T follicular helper cell (primary cell): ENCODE measurements at regions not wholly inside any gene's neighbourhood (a gene's known extent, or its start where the extent isn't known, plus 50 kb on each side); places are given as distances from the start of the nearest gene placed in this dataset.

Experiments used
- DNase-seq: peaks from one replicate; pipeline ENCODE4 v3.0.0-alpha.2; 2020; ENCODE audit warnings: low read depth

- DNase-seq, result no peak
These were observed 61.6 kb downstream of the CCR1 start for GRCh38 chr3:46146548-46146947.

- no peak for DNase-seq
These were observed 62.1 kb downstream of the CCR1 start for GRCh38 chr3:46146021-46146420.

GRCh38 chr3:46145147-46145546, 63.0 kb downstream of the CCR1 start:
- no peak for DNase-seq

- no peak for DNase-seq
These were observed 64.1 kb downstream of the CCR1 start for GRCh38 chr3:46143951-46144473.

- DNase-seq, result no peak
These were observed 66.3 kb downstream of the CCR1 start for GRCh38 chr3:46141813-46142212.

GRCh38 chr3:46138581-46138980, 69.5 kb downstream of the CCR1 start:
- no peak for DNase-seq

- no peak for DNase-seq
These were observed 72.6 kb downstream of the CCR1 start for GRCh38 chr3:46135475-46135874.

- DNase-seq, result no peak
These were observed 74.8 kb downstream of the CCR1 start for GRCh38 chr3:46133285-46133684.

GRCh38 chr3:46132565-46132964, 75.5 kb downstream of the CCR1 start:
- no peak for DNase-seq

- no peak for DNase-seq
These were observed 76.1 kb downstream of the CCR1 start for GRCh38 chr3:46131884-46132450.

GRCh38 chr3:46130631-46131310, 77.3 kb downstream of the CCR1 start:
- no peak for DNase-seq

- DNase-seq, result no peak
These were observed 78.4 kb downstream of the CCR1 start for GRCh38 chr3:46129588-46130272.

GRCh38 chr3:46127503-46127902, 80.6 kb downstream of the CCR1 start:
- DNase-seq, result no peak

GRCh38 chr3:46124216-46125177, 83.6 kb downstream of the CCR1 start:
- no peak for DNase-seq

GRCh38 chr3:46123646-46124045, 84.5 kb downstream of the CCR1 start:
- no peak for DNase-seq

GRCh38 chr3:46122091-46122490, 86.0 kb downstream of the CCR1 start:
- DNase-seq, result no peak

- no peak for DNase-seq
These were observed 87.1 kb downstream of the CCR1 start for GRCh38 chr3:46120983-46121382.

- DNase-seq, result no peak
These were observed 88.2 kb downstream of the CCR1 start for GRCh38 chr3:46119709-46120498.

- DNase-seq, result no peak
These were observed 88.9 kb downstream of the CCR1 start for GRCh38 chr3:46119253-46119652.

GRCh38 chr3:46116996-46117395, 89.7 kb upstream of the XCR1 start:
- DNase-seq, result no peak

GRCh38 chr3:46114323-46114988, 87.2 kb upstream of the XCR1 start:
- DNase-seq, result no peak
